ENCODE measurements at regions not wholly inside any gene's neighbourhood (a gene's known extent, or its start where the extent isn't known, plus 50 kb on each side); places are given as distances from the start of the nearest gene placed in this dataset.

- 56 to 73% (median 63%) methylated on average over 1 of the region's 1 CpG for WGBS, 5 donors
- Histone ChIP-seq H3K36me3 (no peaks in the 10 kb centered on the region), H3K9me3 (no peaks in the 10 kb centered on the region), H3K27me3 (peaks cover 0 to 12% (median 0%) of the 10 kb centered on the region in 3 donors), H3K4me1 (no peaks in the 10 kb centered on the region), H3K4me3 (no peak overlapping the region), H3K27ac (no peak overlapping the region)
- TF ChIP-seq EP300 (IDR thresholded peaks at IDR 0.05) (no peak), CTCF (IDR thresholded peaks at IDR 0.05) (no peak), POLR2AphosphoS5 (IDR thresholded peaks at IDR 0.05) (no peak), POLR2A (IDR thresholded peaks at IDR 0.05) (no peak)
- intact Hi-C loops (cut with DNase I; ENCODE audit: low total_unique reads): no loop called here
- DNase-seq: no peak
These were observed 76.5 kb downstream of the RTL9 start for GRCh38 chrX:110435196-110435595.

GRCh38 chrX:110436523-110436922 lies 77.9 kb downstream of the RTL9 start:
- intact Hi-C loops (cut with DNase I; ENCODE audit: low total_unique reads): no loop called here
- H3K9me3 ChIP-seq: no peaks in the 10 kb centered on the region
- no peak for TF ChIP-seq POLR2AphosphoS5 (IDR thresholded peaks at IDR 0.05)
- H3K4me1 ChIP-seq: no peaks in the 10 kb centered on the region
- no peaks in the 10 kb centered on the region for H3K36me3 ChIP-seq
- no peak overlapping the region for H3K4me3 ChIP-seq
- peaks cover 0 to 14% (median 0%) of the 10 kb centered on the region in 3 donors for H3K27me3 ChIP-seq
- no peak for DNase-seq
- H3K27ac ChIP-seq: no peak overlapping the region

- Histone ChIP-seq H3K27ac (no peak overlapping the region), H3K4me1 (no peaks in the 10 kb centered on the region), H3K9me3 (no peaks in the 10 kb centered on the region), H3K27me3 (peaks cover 0 to 12% (median 0%) of the 10 kb centered on the region in 3 donors), H3K36me3 (no peaks in the 10 kb centered on the region), H3K4me3 (no peak overlapping the region)
- TF ChIP-seq EP300 (IDR thresholded peaks at IDR 0.05) (no peak), CTCF (IDR thresholded peaks at IDR 0.05) (no peak), POLR2AphosphoS5 (IDR thresholded peaks at IDR 0.05) (no peak), POLR2A (IDR thresholded peaks at IDR 0.05) (no peak)
- intact Hi-C loops (cut with DNase I; ENCODE audit: low total_unique reads): no loop called here
- DNase-seq: no peak
- WGBS, 5 donors: 65 to 92% (median 81%) methylated on average over 2 of the region's 2 CpGs
These were observed 79.0 kb downstream of the RTL9 start for GRCh38 chrX:110437686-110438085.

GRCh38 chrX:110440016-110440805 lies 81.6 kb downstream of the RTL9 start:
- Histone ChIP-seq H3K36me3 (no peaks in the 10 kb centered on the region), H3K27me3 (peaks cover 0 to 12% (median 0%) of the 10 kb centered on the region in 3 donors), H3K4me1 (no peaks in the 10 kb centered on the region), H3K27ac (no peak overlapping the region), H3K9me3 (no peaks in the 10 kb centered on the region), H3K4me3 (no peak overlapping the region)
- 60 to 87% (median 77%) methylated on average over 11 of the region's 11 CpGs for WGBS, 5 donors
- DNase-seq: no peak
- intact Hi-C loops (cut with DNase I; ENCODE audit: low total_unique reads): no loop called here
- TF ChIP-seq POLR2AphosphoS5 (IDR thresholded peaks at IDR 0.05) (no peak), POLR2A (IDR thresholded peaks at IDR 0.05) (no peak), EP300 (IDR thresholded peaks at IDR 0.05) (no peak), CTCF (IDR thresholded peaks at IDR 0.05) (no peak)

GRCh38 chrX:110442635-110443034 lies 84.0 kb downstream of the RTL9 start:
- DNase-seq: peak in 1 of 2 donors; percentile 39
- 4 to 33% (median 10%) methylated on average over 1 of the region's 1 CpG for WGBS, 5 donors
- intact Hi-C loops (cut with DNase I; ENCODE audit: low total_unique reads): no loop called here
- Histone ChIP-seq H3K4me1 (no peaks in the 10 kb centered on the region), H3K27ac (no peak overlapping the region), H3K36me3 (no peaks in the 10 kb centered on the region), H3K9me3 (no peaks in the 10 kb centered on the region), H3K27me3 (peaks cover 0 to 16% (median 0%) of the 10 kb centered on the region in 3 donors), H3K4me3 (no peak overlapping the region)
- TF ChIP-seq EP300 (IDR thresholded peaks at IDR 0.05): no peak
- TF ChIP-seq POLR2AphosphoS5 (IDR thresholded peaks at IDR 0.05): no peak
